ENCODE measurements at regions not wholly inside any gene's neighbourhood (a gene's known extent, or its start where the extent isn't known, plus 50 kb on each side); places are given as distances from the start of the nearest gene placed in this dataset.
"Not testable (repeated sequence)": the region's sequence is repeated elsewhere in the genome, so short reads cannot be mapped to it uniquely, and the experiment has no call there.

DNA sequence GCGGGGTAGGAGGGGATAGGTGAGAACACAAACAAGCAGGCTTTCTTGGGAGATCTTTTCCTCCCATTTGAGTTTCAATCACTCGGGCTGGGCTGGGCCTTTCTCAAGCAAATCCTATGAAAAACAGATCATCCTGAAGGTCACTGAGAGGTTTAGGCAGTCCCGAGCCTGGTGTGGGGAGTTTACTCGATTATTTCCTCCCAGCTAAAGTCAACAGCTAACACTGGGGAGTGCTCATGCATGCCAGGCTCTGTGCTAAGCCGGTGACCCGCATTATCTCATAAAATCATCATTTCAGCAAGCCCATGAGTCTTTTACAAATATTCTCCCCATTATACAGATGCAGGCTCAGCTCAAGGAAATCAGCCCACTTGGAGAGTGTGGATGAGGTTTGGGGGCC, 85.0 kb upstream of the PAX2 start:
- DNase-seq (ENCODE audit: low read depth, low spot score), result no peak

DNA sequence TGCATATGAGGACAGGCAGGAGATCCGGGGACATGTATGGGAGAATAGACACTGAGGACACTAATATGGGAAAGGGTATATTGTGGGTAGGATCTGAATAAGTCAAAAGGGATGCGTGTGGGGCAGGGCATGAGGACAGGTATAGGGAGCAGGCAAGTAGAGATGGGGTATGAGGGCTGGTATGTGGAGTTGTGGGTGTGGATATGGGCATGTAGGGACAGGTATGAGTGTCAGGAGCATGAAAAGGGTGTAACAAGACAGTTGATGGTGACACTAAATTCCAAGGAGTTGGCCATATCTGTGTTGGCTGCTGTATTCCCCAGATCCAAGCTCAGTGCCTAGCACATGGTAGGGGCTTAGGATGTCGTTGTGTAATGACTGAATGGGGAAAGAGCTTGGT, 84.4 kb upstream of the PAX2 start:
- H3K27ac ChIP-seq, result no peak overlapping the region
- DNase-seq (ENCODE audit: low read depth, low spot score), result no peak

More for the DNA sequence above, 85.0 kb upstream of the PAX2 start:
- H3K27ac ChIP-seq, result no peak overlapping the region

DNA sequence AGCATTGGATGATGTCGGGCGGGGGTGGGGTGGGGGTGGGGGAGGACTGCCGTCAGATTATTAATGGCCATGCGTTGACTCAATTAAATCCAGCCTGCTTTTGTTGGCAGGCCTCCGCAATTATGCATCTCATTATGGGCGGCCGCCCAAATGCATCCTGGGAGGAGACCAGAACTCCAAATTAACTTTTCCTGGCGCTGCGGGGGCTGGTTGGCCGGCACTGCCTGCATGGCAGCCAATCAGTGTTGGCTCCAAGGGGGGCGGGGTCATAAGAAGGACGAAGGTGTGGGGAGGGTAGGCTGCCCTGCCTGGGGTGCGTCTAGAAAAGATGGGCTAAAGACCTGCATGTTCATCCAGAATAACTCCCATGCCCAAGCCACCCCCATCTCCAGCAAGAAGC, 83.9 kb upstream of the PAX2 start:
- H3K27ac ChIP-seq, result no peak overlapping the region
- DNase-seq (ENCODE audit: low read depth, low spot score), result no peak

DNA sequence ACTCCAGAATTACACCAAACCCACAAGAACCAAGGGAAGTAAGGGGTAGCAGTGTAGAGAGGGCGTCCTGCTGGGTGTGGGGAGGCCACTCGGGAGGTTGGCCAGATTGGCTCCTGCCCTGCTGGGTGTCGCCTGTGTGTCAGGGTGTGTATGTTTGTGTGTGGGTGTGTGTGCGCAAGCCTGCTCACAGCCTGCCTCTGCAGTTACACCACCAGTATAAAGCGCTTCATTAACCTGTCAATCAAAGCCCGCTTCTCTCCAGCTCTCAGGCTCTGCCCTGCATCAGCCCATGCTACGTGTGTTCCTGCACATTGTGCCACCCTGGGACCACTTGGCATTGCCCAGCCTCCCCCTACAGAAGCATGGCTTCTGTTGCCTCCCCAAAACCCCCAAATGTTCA, 83.3 kb upstream of the PAX2 start:
- no peak for DNase-seq (ENCODE audit: low read depth, low spot score)
- no peak overlapping the region for H3K27ac ChIP-seq

DNA sequence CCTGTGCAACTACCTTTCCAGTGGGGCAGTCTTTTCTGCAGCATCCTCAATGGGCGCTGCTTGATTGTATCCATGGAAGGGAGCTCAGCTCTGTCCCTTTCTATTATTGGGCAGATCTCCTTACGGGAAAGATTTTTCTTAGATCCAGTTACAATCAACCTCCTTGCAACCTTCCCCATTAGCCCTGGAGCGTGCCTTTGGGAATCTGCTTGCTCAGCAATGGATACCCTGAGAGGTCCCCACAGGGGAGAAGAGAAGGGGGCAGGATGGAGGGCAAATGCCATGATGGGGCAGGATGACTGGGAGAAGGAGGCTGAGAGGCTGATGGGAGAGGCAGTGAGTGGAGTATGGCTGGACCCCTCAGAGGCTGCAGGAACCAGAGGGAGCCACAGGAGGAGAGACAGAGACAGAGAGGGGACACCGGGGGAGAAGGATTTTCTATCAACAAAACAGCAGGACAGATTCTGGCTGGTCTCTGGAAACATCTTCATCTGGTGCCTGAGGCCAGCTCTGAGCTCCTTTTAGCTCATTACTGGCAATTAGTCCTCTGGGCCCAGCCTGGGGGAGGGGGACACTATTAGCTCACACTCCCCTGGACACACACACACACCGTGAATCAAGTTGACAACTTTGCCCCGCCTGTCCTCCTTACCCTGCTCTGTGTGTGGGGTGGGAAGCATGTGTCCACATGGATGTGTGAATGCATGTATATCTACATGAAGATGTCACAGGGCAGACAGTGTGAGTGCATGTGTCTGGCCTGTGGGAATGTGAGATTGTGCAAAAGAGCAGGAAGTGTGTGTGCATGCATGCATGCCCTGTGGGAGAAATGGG, 80.8 kb upstream of the PAX2 start:
- DNase-seq (ENCODE audit: low read depth, low spot score), result no peak
- H3K27ac ChIP-seq, result no peak overlapping the region

DNA sequence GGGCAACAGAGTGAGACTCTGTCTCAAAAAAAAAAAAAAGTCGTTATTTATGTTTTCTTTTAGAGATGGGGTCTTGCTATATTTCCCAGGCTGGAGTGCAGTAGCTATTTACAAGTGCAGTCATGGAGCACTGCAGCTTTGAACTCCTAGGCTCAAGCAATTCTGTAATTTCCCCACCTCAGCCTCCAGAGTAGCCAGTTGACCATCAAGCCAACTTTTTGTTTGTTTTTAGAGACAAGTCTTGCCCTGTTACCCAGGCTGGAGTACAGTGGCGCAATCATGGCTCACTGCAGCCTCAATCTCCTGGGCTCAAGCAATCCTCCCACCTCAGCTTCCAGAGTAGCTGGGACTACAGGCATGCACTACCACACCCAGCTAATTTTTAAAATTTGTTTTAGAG, 78.7 kb upstream of the PAX2 start:
- H3K27ac ChIP-seq; DNase-seq (ENCODE audit: low read depth, low spot score): not testable (repeated sequence)

DNA sequence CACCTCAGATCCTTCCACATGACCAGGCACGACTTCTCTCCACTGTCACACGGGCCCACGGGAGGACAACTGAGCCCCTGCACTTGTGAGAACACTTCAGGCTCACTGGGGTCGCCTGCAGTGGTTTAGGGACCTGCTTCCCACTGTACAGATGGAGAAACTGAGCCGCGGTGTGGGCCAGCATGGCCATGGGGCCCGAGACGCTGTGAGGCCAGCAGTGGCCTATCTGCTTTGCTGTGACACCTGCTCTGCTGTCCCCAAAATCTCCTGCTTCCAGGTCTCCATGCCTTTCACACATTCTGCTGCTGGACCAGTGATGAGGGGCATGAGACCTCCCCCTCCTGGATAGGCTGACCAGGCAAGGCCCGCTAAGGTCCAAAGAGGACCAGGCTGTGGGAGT, 75.8 kb upstream of the PAX2 start:
- no peak overlapping the region for H3K27ac ChIP-seq
- DNase-seq (ENCODE audit: low read depth, low spot score), result no peak

DNA sequence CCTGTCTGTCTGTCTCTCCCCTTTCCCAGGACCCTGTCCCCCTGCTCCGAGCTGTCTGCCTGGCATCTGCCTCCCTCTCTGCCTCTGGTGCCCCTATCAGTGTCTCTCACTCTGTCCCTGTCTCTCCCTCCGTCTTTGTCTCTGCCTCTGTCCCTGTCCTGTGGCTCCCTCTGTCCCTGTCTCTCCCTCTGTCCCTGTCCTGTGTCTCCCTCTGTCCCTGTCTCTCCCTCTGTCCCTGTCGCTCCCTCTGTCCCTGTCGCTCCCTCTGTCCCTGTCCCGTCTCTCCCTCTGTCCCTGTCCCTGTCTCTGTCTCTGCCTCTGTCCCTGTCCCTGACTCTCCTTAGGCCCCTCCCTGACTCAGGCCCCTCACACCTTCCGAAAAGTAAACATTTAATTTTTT, 75.0 kb upstream of the PAX2 start:
- H3K27ac ChIP-seq, result no peak overlapping the region
- no peak for DNase-seq (ENCODE audit: low read depth, low spot score)

DNA sequence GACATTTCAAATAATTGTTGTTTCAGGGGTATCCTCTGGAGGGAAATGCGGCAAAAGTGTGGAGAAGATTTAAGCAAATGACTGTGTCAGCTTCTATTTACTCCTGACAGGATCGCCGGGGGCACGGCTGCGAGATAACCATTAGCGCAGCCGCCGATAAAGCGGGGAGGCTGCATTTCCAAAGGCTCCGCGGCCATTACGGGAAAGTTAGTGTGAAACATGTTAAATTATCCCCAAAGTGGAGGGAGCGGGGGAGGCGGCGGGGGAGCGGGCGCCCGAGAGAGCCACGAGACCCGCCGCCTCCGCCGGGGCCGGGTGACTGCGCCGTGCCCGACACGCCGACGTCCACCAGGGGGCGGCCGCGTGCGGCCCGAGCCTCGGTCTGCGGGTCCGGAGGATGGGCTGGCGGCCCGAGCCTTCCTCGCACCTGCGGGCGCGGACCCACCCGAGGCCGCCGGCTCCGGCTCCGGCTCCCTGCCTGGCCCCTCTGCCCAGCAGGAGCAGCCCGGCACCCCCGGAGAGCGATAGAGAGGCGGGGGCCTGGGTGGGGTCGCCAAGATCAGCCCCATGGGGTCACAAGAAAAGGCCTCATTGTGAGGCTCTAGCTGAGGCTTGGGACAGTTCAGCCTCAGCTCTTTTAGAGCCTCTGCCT, 74.4 kb upstream of the PAX2 start:
- DNase-seq (ENCODE audit: low read depth, low spot score), result no peak

DNA sequence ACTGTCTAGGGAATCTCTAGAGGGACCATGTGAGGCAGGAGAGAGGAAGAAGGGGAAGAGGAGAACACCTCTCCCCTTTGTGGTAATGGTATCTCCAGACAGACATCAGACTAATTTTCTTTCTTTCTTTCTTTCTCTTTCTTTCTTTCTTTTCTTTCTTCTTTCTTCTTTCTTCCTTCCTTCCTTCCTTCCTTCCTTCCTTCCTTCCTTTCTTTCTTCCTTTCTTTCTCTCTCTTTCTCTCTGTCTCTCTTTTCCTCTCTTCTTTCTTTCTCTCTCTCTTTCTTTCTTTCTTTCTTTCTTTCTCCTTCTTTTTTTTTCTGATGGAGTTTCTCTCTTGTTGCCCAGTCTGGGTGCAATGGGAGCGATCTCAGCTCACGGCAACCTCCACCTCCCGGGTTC, 73.2 kb upstream of the PAX2 start:
- no peak overlapping the region for H3K27ac ChIP-seq
- DNase-seq (ENCODE audit: low read depth, low spot score), result no peak

More for the DNA sequence above, 74.4 kb upstream of the PAX2 start:
- H3K27ac ChIP-seq, result no peak overlapping the region

DNA sequence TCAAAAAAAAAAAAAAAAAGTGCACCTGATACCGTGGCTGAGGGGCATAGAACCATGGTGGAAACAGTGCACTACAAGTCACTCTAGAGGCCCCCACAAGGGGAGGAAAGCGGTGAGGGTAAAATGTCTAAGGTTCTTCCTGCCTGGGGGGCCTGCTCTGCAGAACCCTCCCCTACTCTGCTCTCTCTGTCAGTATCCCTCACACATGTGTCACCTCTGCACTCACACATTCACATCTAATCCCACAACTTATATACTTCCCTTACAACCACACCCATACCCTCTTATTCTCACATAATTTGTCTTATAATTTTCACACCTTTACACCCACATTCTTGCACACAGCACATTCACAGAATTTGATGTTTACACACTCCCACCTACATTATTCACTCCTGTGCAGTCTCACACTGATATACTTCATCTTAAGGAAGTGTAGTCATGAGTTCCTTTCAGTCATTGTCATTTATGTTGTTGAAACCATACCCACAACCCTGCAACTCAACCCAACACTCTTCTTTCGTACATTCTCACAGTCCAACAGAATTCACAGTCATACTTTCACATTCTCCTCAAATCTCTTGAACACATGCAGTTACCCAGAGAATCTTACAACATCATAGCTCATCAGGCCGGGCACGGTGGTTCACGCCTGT, 68.0 kb upstream of the PAX2 start:
- no peak overlapping the region for H3K27ac ChIP-seq
- DNase-seq (ENCODE audit: low read depth, low spot score), result no peak

DNA sequence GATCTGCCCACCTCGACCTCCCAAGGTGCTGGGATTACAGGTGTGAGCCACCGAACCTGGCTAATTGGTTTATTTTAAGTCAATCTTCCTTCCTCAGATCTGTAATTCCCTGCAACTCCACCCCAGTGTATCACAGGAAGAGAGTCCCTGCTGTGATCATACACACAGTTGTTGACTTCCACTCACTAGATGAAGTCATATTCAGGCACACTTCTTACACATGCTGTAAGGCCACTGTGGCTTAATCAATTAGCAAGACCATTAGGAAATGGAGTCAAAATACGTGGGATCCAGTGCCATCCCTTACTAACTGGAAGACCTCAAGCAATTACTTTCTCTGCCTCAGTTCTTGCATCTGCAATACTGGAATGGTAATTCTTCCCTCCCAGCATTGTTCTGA, 66.1 kb upstream of the PAX2 start:
- DNase-seq (ENCODE audit: low read depth, low spot score), result no peak
- H3K27ac ChIP-seq, result no peak overlapping the region

DNA sequence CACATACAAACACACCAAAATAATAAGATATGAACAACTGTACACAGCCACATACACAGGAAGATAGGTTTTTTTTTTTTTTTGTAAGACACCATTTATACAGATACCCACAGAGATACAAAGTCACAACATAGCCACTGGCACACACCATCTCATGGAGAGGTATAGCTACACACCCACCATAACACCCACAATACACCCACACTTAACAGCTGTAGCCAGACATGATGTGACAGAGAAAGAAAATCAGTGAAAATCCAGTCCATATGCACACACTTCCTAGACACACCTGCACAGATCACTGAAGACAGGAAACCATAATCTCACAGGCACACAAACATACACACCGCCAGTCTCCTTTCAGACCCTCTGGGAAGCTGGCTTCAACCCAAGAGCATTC, 62.4 kb upstream of the PAX2 start:
- DNase-seq (ENCODE audit: low read depth, low spot score), result no peak
- H3K27ac ChIP-seq, result no peak overlapping the region

DNA sequence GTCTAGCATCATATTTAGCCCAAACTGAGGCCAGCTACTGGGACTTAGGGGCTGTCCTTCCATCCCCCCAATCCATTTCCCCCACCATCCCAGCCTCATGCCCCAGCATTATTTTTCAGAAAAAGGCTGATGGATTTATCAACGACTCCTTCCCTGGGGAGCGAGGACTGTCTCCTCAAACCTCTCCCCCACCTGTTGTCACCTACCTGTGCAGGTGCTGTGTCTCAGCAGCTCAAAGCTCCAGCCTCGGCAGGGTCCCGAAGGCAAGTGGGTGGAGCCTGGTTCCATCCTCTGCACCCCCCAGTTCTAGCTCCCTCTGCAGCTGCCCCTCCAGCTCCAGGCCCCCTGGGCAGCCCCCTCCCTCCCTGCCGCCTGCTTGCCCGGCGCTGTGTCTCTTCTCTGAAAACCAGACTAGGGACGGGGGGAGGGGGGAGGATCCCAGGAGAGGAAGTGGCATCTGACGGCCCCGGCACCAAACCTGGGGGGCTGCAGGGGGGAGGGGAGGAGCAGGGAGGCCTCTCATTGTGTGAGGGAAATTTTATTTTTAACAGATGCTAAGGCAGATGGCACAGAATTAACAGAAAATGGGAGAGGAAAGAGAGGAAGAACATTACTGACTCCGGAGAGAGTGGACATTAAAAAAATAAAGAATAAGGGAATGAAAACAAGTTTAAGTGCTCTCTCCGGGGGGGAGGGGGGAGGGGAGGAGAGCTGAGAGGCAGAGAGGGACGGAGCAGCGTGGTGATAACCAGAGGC, 61.7 kb upstream of the PAX2 start:
- no peak overlapping the region for H3K27ac ChIP-seq
- DNase-seq (ENCODE audit: low read depth, low spot score), result no peak

DNA sequence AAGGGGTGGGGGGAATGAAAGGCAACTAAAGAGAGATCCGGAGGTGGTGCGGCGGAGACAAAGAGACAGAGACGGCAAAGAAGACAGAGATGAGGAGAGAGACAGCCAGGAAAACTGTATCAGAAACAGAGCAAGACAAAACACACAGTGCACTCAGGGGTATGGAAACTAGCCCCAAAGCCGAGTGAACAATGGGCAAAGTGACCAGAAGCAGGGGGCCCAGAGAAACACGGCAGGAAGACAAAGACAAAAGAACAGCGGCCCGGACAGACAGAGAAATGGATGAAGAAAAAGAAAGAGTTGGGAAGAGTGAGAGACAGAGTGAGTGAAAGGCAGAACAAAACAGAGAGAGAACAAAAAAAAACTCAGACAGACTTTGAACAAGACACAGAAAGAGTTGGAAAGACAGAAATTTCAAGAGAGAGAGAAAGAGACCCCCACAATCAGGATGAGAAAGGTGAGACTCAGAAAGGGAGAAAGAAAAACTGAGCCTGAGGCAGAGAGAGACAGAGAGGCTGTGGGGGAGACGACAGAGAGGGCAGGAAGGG, 60.6 kb upstream of the PAX2 start:
- DNase-seq (ENCODE audit: low read depth, low spot score), result no peak
- H3K27ac ChIP-seq, result no peak overlapping the region

DNA sequence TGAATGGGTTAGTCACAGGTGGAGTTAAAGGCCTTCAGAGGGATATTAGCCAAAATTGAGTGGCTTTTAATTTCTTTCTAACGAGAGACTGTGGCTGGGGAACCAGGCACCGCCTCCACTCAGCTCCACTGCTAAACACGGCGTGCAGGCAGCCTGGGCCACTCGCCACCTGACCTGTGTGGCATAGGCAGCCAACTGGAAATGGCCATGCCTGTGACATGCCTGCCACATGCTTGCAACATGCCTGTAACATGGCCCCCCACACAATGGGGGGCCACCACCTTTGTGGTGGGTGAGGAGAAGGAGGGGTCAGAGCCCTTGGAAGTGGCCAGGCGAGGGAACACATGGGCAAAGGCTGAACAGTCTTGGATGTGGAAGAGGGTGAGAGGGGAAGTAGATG, 60.1 kb upstream of the PAX2 start:
- no peak overlapping the region for H3K27ac ChIP-seq
- no peak for DNase-seq (ENCODE audit: low read depth, low spot score)

DNA sequence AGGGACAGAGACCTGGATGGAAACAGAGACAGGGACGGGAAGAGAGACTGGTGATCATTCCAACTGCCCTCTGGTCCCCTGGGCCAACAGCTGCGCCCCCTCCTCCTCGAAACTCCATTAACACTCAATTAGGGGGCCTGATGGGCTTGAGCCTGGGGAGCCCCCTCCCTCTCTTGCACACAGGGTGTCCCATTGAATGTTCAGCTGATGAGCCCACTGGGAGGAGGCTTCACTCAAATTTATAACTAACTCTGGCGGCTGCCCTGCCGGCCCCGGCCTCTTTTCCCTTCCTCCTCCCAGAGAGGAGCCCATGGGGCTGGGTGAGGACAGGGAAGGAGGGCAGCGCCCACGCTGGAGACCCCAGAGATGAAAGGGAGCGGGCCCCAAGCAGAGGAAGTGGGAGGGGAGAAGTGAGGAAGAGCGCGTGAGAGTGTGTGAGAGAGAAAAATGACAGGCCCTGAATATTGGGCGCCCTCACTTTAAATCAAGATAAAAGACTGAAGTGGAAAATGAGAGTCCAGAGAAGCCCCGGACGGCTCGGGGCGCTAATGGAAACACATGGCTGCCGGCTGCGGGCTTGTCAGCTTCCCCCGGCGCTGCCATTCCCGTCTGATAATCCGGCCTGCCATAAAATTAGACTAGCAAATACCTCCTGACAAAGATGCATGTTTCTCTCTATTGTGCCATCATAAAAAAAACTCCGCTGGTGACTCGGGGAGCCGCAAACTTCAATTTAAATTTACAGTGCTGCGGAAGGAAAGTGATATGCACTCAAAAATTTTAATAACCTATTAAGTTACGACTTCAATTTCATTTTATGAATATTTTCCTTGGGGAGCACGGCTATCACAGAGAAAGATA, 58.0 kb upstream of the PAX2 start:
- H3K27ac ChIP-seq, result no peak overlapping the region
- DNase-seq (ENCODE audit: low read depth, low spot score), result no peak

DNA sequence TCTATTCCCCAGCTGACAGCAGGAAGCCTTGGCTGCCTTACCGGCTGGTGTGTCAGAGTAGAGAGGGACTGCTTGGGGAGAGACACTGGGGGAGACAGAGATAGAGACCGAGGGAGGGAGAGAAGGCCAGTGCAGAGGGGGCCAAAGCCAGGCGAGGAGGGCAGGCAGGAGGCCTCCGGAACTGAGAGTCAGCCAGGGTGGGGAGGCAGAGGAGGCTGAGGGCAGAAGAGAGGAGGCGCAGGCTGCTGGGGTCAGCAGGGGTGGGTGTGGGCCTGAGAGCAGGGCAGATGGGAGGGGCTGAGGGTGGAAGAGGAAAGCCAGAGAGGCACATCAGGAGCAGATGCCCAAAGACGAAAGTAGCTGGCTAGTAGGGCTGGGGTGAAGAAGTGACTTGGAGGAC, 57.2 kb upstream of the PAX2 start:
- DNase-seq (ENCODE audit: low read depth, low spot score), result no peak
- no peak overlapping the region for H3K27ac ChIP-seq

DNA sequence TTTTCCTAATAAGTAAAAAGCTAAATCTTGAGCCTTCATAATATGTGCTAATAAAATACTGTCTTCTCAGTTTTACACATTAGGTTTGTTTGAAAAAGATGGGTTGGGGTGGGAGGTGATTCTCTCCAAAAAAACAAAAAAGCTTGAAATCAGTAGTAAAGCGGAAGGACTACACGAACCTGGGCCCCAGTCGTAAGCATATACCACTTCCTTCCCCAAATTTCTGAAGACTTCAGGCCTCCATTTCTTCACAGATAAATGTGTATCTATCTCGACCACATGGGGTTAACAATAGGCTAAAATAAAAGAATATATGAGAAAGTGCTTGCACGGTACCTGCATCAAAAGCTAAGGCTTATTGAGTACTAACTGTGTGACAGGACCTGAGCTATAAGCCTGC, 51.6 kb upstream of the PAX2 start:
- DNase-seq (ENCODE audit: low read depth, low spot score), result no peak
- no peak overlapping the region for H3K27ac ChIP-seq

Measured in epithelial cell of prostate (primary cell).